ENCODE measurements at regions not wholly inside any gene's neighbourhood (a gene's known extent, or its start where the extent isn't known, plus 50 kb on each side); places are given as distances from the start of the nearest gene placed in this dataset.
"Not testable (repeated sequence)": the region's sequence is repeated elsewhere in the genome, so short reads cannot be mapped to it uniquely, and the experiment has no call there.

GRCh38 chr3:191135175-191135574, 63.9 kb upstream of the OSTN start:
- Histone ChIP-seq H3K79me2 (ENCODE audit: insufficient read depth, low read length) (no peaks in the 10 kb centered on the region), H3K9me2 (ENCODE audit: low read depth, low read length) (no peaks in the 10 kb centered on the region), H3K36me3 (ENCODE audit: insufficient read depth, low read length) (no peaks in the 10 kb centered on the region), H3K9ac (ENCODE audit: low read length) (no peak overlapping the region), H3K27me3 (ENCODE audit: insufficient read depth, low read length) (no peaks in the 10 kb centered on the region), H2AFZ (ENCODE audit: low read length) (no peak overlapping the region), H3K4me2 (ENCODE audit: low read length) (no peak overlapping the region), H4K20me1 (ENCODE audit: insufficient read depth, low read length) (no peaks in the 10 kb centered on the region), H3F3A (ENCODE audit: insufficient read depth, low read length) (no peaks in the 10 kb centered on the region), H3K27ac (ENCODE audit: low read depth, low read length, poor library complexity, severe bottlenecking) (no peak overlapping the region), H3K4me3 (ENCODE audit: low read depth, low read length, poor library complexity, severe bottlenecking) (no peak overlapping the region), H3K9me3 (ENCODE audit: low read length) (no peaks in the 10 kb centered on the region), H3K4me1 (ENCODE audit: insufficient read depth, low read length, severe bottlenecking) (no peaks in the 10 kb centered on the region)
- no peak for TF ChIP-seq CTCF (IDR thresholded peaks at IDR 0.05; ENCODE audit: low read length)
- TF ChIP-seq EZH2 (IDR thresholded peaks at IDR 0.05; ENCODE audit: borderline replicate concordance, low read length): no peak

- H3F3A ChIP-seq (ENCODE audit: insufficient read depth, low read length): no peaks in the 10 kb centered on the region
- no peaks in the 10 kb centered on the region for H3K27me3 ChIP-seq (ENCODE audit: insufficient read depth, low read length)
- H4K20me1 ChIP-seq (ENCODE audit: insufficient read depth, low read length): no peaks in the 10 kb centered on the region
- no peak overlapping the region for H2AFZ ChIP-seq (ENCODE audit: low read length)
- no peaks in the 10 kb centered on the region for H3K36me3 ChIP-seq (ENCODE audit: insufficient read depth, low read length)
- no peaks in the 10 kb centered on the region for H3K9me2 ChIP-seq (ENCODE audit: low read depth, low read length)
- no peak overlapping the region for H3K4me2 ChIP-seq (ENCODE audit: low read length)
- H3K4me3 ChIP-seq (ENCODE audit: low read depth, low read length, poor library complexity, severe bottlenecking): no peak overlapping the region
- no peak overlapping the region for H3K27ac ChIP-seq (ENCODE audit: low read depth, low read length, poor library complexity, severe bottlenecking)
- no peak for TF ChIP-seq EZH2 (IDR thresholded peaks at IDR 0.05; ENCODE audit: borderline replicate concordance, low read length)
- TF ChIP-seq CTCF (IDR thresholded peaks at IDR 0.05; ENCODE audit: low read length): no peak
- H3K4me1 ChIP-seq (ENCODE audit: insufficient read depth, low read length, severe bottlenecking): no peaks in the 10 kb centered on the region
- H3K79me2 ChIP-seq (ENCODE audit: insufficient read depth, low read length): no peaks in the 10 kb centered on the region
- no peak overlapping the region for H3K9ac ChIP-seq (ENCODE audit: low read length)
- no peaks in the 10 kb centered on the region for H3K9me3 ChIP-seq (ENCODE audit: low read length)
Observed at GRCh38 chr3:191133359-191133758, 65.7 kb upstream of the OSTN start.

GRCh38 chr3:191131305-191131704, 67.7 kb upstream of the OSTN start:
- Histone ChIP-seq H3K27ac (ENCODE audit: low read depth, low read length, poor library complexity, severe bottlenecking) (no peak overlapping the region), H3K79me2 (ENCODE audit: insufficient read depth, low read length) (no peaks in the 10 kb centered on the region), H3K4me3 (ENCODE audit: low read depth, low read length, poor library complexity, severe bottlenecking) (no peak overlapping the region), H3K9me2 (ENCODE audit: low read depth, low read length) (no peaks in the 10 kb centered on the region), H3K9me3 (ENCODE audit: low read length) (no peaks in the 10 kb centered on the region), H3K4me2 (ENCODE audit: low read length) (no peak overlapping the region), H3F3A (ENCODE audit: insufficient read depth, low read length) (no peaks in the 10 kb centered on the region), H3K36me3 (ENCODE audit: insufficient read depth, low read length) (no peaks in the 10 kb centered on the region), H3K4me1 (ENCODE audit: insufficient read depth, low read length, severe bottlenecking) (no peaks in the 10 kb centered on the region), H3K27me3 (ENCODE audit: insufficient read depth, low read length) (no peaks in the 10 kb centered on the region), H4K20me1 (ENCODE audit: insufficient read depth, low read length) (no peaks in the 10 kb centered on the region), H3K9ac (ENCODE audit: low read length) (no peak overlapping the region), H2AFZ (ENCODE audit: low read length) (no peak overlapping the region)
- no peak for TF ChIP-seq CTCF (IDR thresholded peaks at IDR 0.05; ENCODE audit: low read length)
- TF ChIP-seq EZH2 (IDR thresholded peaks at IDR 0.05; ENCODE audit: borderline replicate concordance, low read length): no peak

- not testable (repeated sequence) for H3K9ac ChIP-seq (ENCODE audit: low read length); H3K4me3 ChIP-seq (ENCODE audit: low read depth, low read length, poor library complexity, severe bottlenecking); H3K27ac ChIP-seq (ENCODE audit: low read depth, low read length, poor library complexity, severe bottlenecking); H4K20me1 ChIP-seq (ENCODE audit: insufficient read depth, low read length); H2AFZ ChIP-seq (ENCODE audit: low read length); H3K9me3 ChIP-seq (ENCODE audit: low read length); H3K9me2 ChIP-seq (ENCODE audit: low read depth, low read length); H3K79me2 ChIP-seq (ENCODE audit: insufficient read depth, low read length); H3F3A ChIP-seq (ENCODE audit: insufficient read depth, low read length); H3K27me3 ChIP-seq (ENCODE audit: insufficient read depth, low read length); H3K36me3 ChIP-seq (ENCODE audit: insufficient read depth, low read length); H3K4me2 ChIP-seq (ENCODE audit: low read length); H3K4me1 ChIP-seq (ENCODE audit: insufficient read depth, low read length, severe bottlenecking)
Observed at GRCh38 chr3:191124891-191125290, 74.2 kb upstream of the OSTN start.
